Smooth muscle cell (in vitro differentiated cells): ENCODE measurements at regions not wholly inside any gene's neighbourhood (a gene's known extent, or its start where the extent isn't known, plus 50 kb on each side); places are given as distances from the start of the nearest gene placed in this dataset.

Experiments
- DNase-seq: peaks from one replicate; lab custom pipeline; 2025; ENCODE audit not compliant: unreplicated experiment; lab: John Stamatoyannopoulos, UW
- H2AFZ ChIP-seq: fragments of 200-600 bp; sonication (generic); 2 replicates; pipeline ENCODE4 v1.6.0; 2016; ENCODE audit warnings: antibody characterized with exemption, low read depth, mild to moderate bottlenecking
- H3F3A ChIP-seq: fragments of 200-600 bp; sonication (generic); 2 replicates; pipeline ENCODE4 v1.6.0; 2017; ENCODE audit warnings: antibody characterized with exemption, low read depth
- H3K27ac ChIP-seq: fragments of 200-600 bp; sonication (generic); 2 replicates; pipeline ENCODE4 v1.5.1; 2016; ENCODE audit warnings: low read depth, mild to moderate bottlenecking
- H3K27me3 ChIP-seq: fragments of 200-600 bp; sonication (generic); 2 replicates; pipeline ENCODE4 v1.6.1; 2016; ENCODE audit warnings: low read depth, mild to moderate bottlenecking
- H3K36me3 ChIP-seq: fragments of 200-600 bp; sonication (generic); 2 replicates; pipeline ENCODE4 v1.5.1; 2016; ENCODE audit warnings: low read depth
- H3K4me1 ChIP-seq: fragments of 200-600 bp; sonication (generic); 2 replicates; pipeline ENCODE4 v1.5.1; 2016; ENCODE audit warnings: low read depth
- H3K4me2 ChIP-seq: fragments of 200-600 bp; sonication (generic); 2 replicates; pipeline ENCODE4 v1.6.0; 2016; ENCODE audit warnings: mild to moderate bottlenecking
- H3K4me3 ChIP-seq: fragments of 200-600 bp; sonication (generic); 2 replicates; pipeline ENCODE4 v1.5.1; 2016; ENCODE audit warnings: mild to moderate bottlenecking
- H3K79me2 ChIP-seq: fragments of 200-600 bp; sonication (generic); 2 replicates; pipeline ENCODE4 v1.6.0; 2016; ENCODE audit warnings: low read depth, mild to moderate bottlenecking
- H3K9ac ChIP-seq: fragments of 200-600 bp; sonication (generic); 2 replicates; pipeline ENCODE4 v1.6.0; 2016; ENCODE audit warnings: low read depth
- H3K9me3 ChIP-seq: fragments of 200-600 bp; sonication (generic); replicated peaks from 2 replicates; pipeline ENCODE4 v1.5.1; 2016; ENCODE audit warnings: low read depth
- H4K20me1 ChIP-seq: fragments of 200-600 bp; sonication (generic); 2 replicates; pipeline ENCODE4 v1.6.0; 2016; ENCODE audit warnings: low read depth
- WGBS: methylation state at CpG from one replicate; pipeline ENCODE4 v1.1.7; 2016; ENCODE audit warnings: low lambda C conversion rate; 5-methylcytosine and 5-hydroxymethylcytosine counted together
- TF ChIP-seq, protein P1 (sequence below): fragments of 200-600 bp; sonication (generic); IDR thresholded peaks from 2 replicates; pipeline ENCODE4 v1.5.1; 2017; ENCODE audit warnings: borderline replicate concordance, mild to moderate bottlenecking, antibody characterized with exemption; ENCODE audit not compliant: insufficient read depth, poor library complexity, severe bottlenecking

DNA sequence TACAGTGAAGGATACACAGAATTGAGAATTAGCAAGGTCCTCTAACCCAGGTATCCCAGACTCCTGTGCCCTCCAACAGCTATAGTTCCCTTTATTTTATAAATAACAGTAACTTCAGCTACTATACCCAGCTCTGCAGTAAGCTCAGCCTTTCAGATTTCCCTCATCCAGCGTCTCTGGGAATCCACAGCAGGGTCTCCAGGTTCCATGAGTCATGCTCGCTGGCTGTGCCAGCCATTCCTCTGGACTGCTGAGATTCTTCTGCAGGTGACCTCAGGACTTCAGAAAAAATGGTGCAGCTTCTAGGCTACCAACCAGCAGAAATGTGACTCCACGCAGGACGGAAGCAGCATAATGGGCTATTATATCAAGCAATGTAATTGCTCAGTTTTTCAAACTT is 419.3 kb downstream of the ZNF516 start:
- Histone ChIP-seq H4K20me1 (no peaks in the 10 kb centered on the region), H3K9ac (no peak overlapping the region), H3K9me3 (no peaks in the 10 kb centered on the region), H3K27ac (no peak overlapping the region), H3K27me3 (no peaks in the 10 kb centered on the region), H3F3A (no peaks in the 10 kb centered on the region), H3K4me2 (no peak overlapping the region), H2AFZ (no peak overlapping the region), H3K4me1 (no peaks in the 10 kb centered on the region), H3K4me3 (no peak overlapping the region), H3K79me2 (no peaks in the 10 kb centered on the region), H3K36me3 (no peaks in the 10 kb centered on the region)
- TF ChIP-seq, protein P1, sequence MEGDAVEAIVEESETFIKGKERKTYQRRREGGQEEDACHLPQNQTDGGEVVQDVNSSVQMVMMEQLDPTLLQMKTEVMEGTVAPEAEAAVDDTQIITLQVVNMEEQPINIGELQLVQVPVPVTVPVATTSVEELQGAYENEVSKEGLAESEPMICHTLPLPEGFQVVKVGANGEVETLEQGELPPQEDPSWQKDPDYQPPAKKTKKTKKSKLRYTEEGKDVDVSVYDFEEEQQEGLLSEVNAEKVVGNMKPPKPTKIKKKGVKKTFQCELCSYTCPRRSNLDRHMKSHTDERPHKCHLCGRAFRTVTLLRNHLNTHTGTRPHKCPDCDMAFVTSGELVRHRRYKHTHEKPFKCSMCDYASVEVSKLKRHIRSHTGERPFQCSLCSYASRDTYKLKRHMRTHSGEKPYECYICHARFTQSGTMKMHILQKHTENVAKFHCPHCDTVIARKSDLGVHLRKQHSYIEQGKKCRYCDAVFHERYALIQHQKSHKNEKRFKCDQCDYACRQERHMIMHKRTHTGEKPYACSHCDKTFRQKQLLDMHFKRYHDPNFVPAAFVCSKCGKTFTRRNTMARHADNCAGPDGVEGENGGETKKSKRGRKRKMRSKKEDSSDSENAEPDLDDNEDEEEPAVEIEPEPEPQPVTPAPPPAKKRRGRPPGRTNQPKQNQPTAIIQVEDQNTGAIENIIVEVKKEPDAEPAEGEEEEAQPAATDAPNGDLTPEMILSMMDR = no peak
- DNase-seq = no peak
- 81% methylated on average over 4 of the region's 4 CpGs for WGBS

DNA sequence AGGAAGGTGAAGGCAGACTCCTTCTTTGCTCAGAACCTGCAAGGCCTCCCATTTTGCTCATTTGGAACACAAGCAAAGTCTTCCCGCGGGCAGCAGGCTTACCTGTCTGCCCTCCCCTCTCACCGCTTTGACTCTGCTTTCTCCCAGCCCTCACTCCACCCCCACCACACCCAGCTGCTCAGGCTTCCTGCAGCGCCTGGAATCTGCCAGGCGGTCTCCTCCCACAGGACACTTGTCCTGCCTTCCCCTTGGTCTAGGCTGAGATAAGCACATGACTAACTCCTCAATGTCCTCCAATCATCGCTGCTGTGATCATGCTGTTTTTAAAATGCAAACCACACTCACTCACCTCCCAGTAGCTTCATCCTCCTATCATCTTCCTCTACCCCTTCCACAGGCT is 430.0 kb downstream of the ZNF516 start:
- Histone ChIP-seq H3K4me2 (no peak overlapping the region), H3K9me3 (no peaks in the 10 kb centered on the region)

GRCh38 chr18:76058146-76058545 is 436.9 kb downstream of the ZNF516 start:
- H3K9me3 ChIP-seq = no peaks in the 10 kb centered on the region
- no peak overlapping the region for H3K27ac ChIP-seq
- H2AFZ ChIP-seq = peak overlapping the region; percentile 72
- no peaks in the 10 kb centered on the region for H4K20me1 ChIP-seq
- no peaks in the 10 kb centered on the region for H3K79me2 ChIP-seq
- no peaks in the 10 kb centered on the region for H3F3A ChIP-seq
- H3K4me1 ChIP-seq = no peaks in the 10 kb centered on the region
- TF ChIP-seq, protein P1 = no peak
- no peaks in the 10 kb centered on the region for H3K36me3 ChIP-seq
- 65% methylated on average over 10 of the region's 10 CpGs for WGBS
- no peaks in the 10 kb centered on the region for H3K27me3 ChIP-seq
- H3K4me2 ChIP-seq = no peak overlapping the region
- DNase-seq = no peak
- H3K9ac ChIP-seq = no peak overlapping the region
- H3K4me3 ChIP-seq = no peak overlapping the region

More for the DNA sequence above, 430.0 kb downstream of the ZNF516 start:
- H3K4me3 ChIP-seq = no peak overlapping the region
- H3K36me3 ChIP-seq = no peaks in the 10 kb centered on the region
- 30% methylated on average over 6 of the region's 6 CpGs for WGBS
- no peak overlapping the region for H3K9ac ChIP-seq
- no peak for DNase-seq
- no peaks in the 10 kb centered on the region for H3F3A ChIP-seq
- H3K27me3 ChIP-seq = no peaks in the 10 kb centered on the region
- H3K79me2 ChIP-seq = no peaks in the 10 kb centered on the region
- TF ChIP-seq, protein P1 = no peak
- no peaks in the 10 kb centered on the region for H3K4me1 ChIP-seq
- H4K20me1 ChIP-seq = no peaks in the 10 kb centered on the region
- H2AFZ ChIP-seq = peak overlapping the region; percentile 31
- no peak overlapping the region for H3K27ac ChIP-seq

- H3K4me3 ChIP-seq = no peak overlapping the region
- no peaks in the 10 kb centered on the region for H3K79me2 ChIP-seq
- H3K27me3 ChIP-seq = no peaks in the 10 kb centered on the region
- no peaks in the 10 kb centered on the region for H3K36me3 ChIP-seq
- no peaks in the 10 kb centered on the region for H4K20me1 ChIP-seq
- no peak overlapping the region for H3K27ac ChIP-seq
- H3K9ac ChIP-seq = no peak overlapping the region
- H3K4me2 ChIP-seq = no peak overlapping the region
- no peaks in the 10 kb centered on the region for H3K4me1 ChIP-seq
- 90% methylated on average over 16 of the region's 16 CpGs for WGBS
- H3K9me3 ChIP-seq = no peaks in the 10 kb centered on the region
- no peak for DNase-seq
- H2AFZ ChIP-seq = no peak overlapping the region
- TF ChIP-seq, protein P1 = no peak
- no peaks in the 10 kb centered on the region for H3F3A ChIP-seq
These were observed 437.7 kb downstream of the ZNF516 start for GRCh38 chr18:76057386-76057785.
